H9 (cell line): ENCODE measurements at regions not wholly inside any gene's neighbourhood (a gene's known extent, or its start where the extent isn't known, plus 50 kb on each side); places are given as distances from the start of the nearest gene placed in this dataset.

Experiments used
- DNase-seq: peaks from one replicate; pipeline ENCODE4 v3.0.0-alpha.2; 2017
- H2AFZ ChIP-seq: one replicate; pipeline ENCODE4 v1.6.1; 2013; ENCODE audit warnings: mild to moderate bottlenecking, low read length, control low read depth, moderate library complexity
- H2AK5ac ChIP-seq: 2 replicates; pipeline ENCODE4 v1.6.1; 2013; ENCODE audit warnings: low read length, control low read depth, mixed read lengths; ENCODE audit not compliant: insufficient read length
- H2BK120ac ChIP-seq: one replicate; pipeline ENCODE4 v1.6.1; 2013; ENCODE audit warnings: low read depth, mild to moderate bottlenecking, low read length, control low read depth, inconsistent platforms; ENCODE audit not compliant: poor library complexity, severe bottlenecking
- H2BK12ac ChIP-seq: 2 replicates; pipeline ENCODE4 v1.6.1; 2013; ENCODE audit warnings: low read length, control low read depth, mixed read lengths, low read depth; ENCODE audit not compliant: insufficient read length
- H2BK15ac ChIP-seq: 2 replicates; pipeline ENCODE4 v1.6.1; 2013; ENCODE audit warnings: low read depth, low read length, control low read depth
- H2BK20ac ChIP-seq: one replicate; pipeline ENCODE4 v1.6.1; 2013; ENCODE audit warnings: low read depth, mild to moderate bottlenecking, low read length, control low read depth, inconsistent platforms; ENCODE audit not compliant: poor library complexity, severe bottlenecking
- H2BK5ac ChIP-seq: 2 replicates; pipeline ENCODE4 v1.6.1; 2013; ENCODE audit warnings: low read length, control low read depth, mixed read lengths; ENCODE audit not compliant: insufficient read length
- H3K14ac ChIP-seq: 2 replicates; pipeline ENCODE4 v1.6.1; 2013; ENCODE audit warnings: low read length, control low read depth; ENCODE audit not compliant: insufficient read depth
- H3K18ac ChIP-seq: 2 replicates; pipeline ENCODE4 v1.6.1; 2013; ENCODE audit warnings: low read depth, mild to moderate bottlenecking, mixed read lengths, low read length, control low read depth; ENCODE audit not compliant: insufficient read length
- H3K23ac ChIP-seq: 2 replicates; pipeline ENCODE4 v1.6.1; 2013; ENCODE audit warnings: low read length, control low read depth, mixed read lengths, low read depth; ENCODE audit not compliant: insufficient read length
- H3K23me2 ChIP-seq: 2 replicates; pipeline ENCODE4 v1.6.1; 2013; ENCODE audit warnings: low read depth, mild to moderate bottlenecking, mixed read lengths, low read length, control low read depth; ENCODE audit not compliant: insufficient read length, poor library complexity, severe bottlenecking
- H3K27ac ChIP-seq: 2 replicates; pipeline ENCODE4 v1.5.1; 2013; ENCODE audit warnings: low read length, control low read depth, mixed read lengths, low read depth; ENCODE audit not compliant: insufficient read length
- H3K27me3 ChIP-seq: 2 replicates; pipeline ENCODE4 v1.6.1; 2013; ENCODE audit warnings: low read length, control low read depth, inconsistent platforms; ENCODE audit not compliant: insufficient read depth
- H3K4ac ChIP-seq: 2 replicates; pipeline ENCODE4 v1.6.1; 2013; ENCODE audit warnings: low read depth, mild to moderate bottlenecking, control low read depth, inconsistent platforms, low read length, moderate library complexity
- H3K4me1 ChIP-seq: 2 replicates; pipeline ENCODE4 v1.6.1; 2013; ENCODE audit warnings: low read length, control low read depth, inconsistent platforms; ENCODE audit not compliant: insufficient read depth
- H3K4me2 ChIP-seq: 2 replicates; pipeline ENCODE4 v1.6.1; 2013; ENCODE audit warnings: low read length, control low read depth, mixed read lengths; ENCODE audit not compliant: insufficient read length, insufficient read depth
- H3K56ac ChIP-seq: 2 replicates; pipeline ENCODE4 v1.6.1; 2013; ENCODE audit warnings: low read depth, mild to moderate bottlenecking, mixed read lengths, low read length, control low read depth; ENCODE audit not compliant: insufficient read length
- H3K79me1 ChIP-seq: 2 replicates; pipeline ENCODE4 v1.6.1; 2013; ENCODE audit warnings: low read depth, mild to moderate bottlenecking, moderate library complexity, low read length, control low read depth, inconsistent platforms; ENCODE audit not compliant: insufficient read depth, poor library complexity, severe bottlenecking
- H3K79me2 ChIP-seq: 2 replicates; pipeline ENCODE4 v1.6.1; 2013; ENCODE audit warnings: low read length, control low read depth, inconsistent platforms; ENCODE audit not compliant: insufficient read depth
- H3K9ac ChIP-seq: 2 replicates; pipeline ENCODE4 v1.6.1; 2013; ENCODE audit warnings: low read length, control low read depth, mixed read lengths; ENCODE audit not compliant: insufficient read length; ENCODE audit errors: extremely low read depth
- H3K9me3 ChIP-seq: one replicate; pipeline ENCODE4 v1.6.1; 2013; ENCODE audit warnings: low read depth, low read length, inconsistent platforms; ENCODE audit not compliant: control insufficient read depth
- H3T11ph ChIP-seq: one replicate; pipeline ENCODE4 v1.6.1; 2013; ENCODE audit warnings: mild to moderate bottlenecking, low read length, control low read depth, inconsistent platforms
- H4K20me1 ChIP-seq: one replicate; pipeline ENCODE4 v1.6.1; 2013; ENCODE audit not compliant: control insufficient read depth, insufficient read length, insufficient read depth
- H4K5ac ChIP-seq: 2 replicates; pipeline ENCODE4 v1.6.1; 2013; ENCODE audit warnings: low read depth, mild to moderate bottlenecking, mixed read lengths, low read length, control low read depth; ENCODE audit not compliant: insufficient read length
- H4K8ac ChIP-seq: replicated peaks from 2 replicates; pipeline ENCODE4 v1.6.1; 2013; ENCODE audit warnings: low read length, control low read depth, mixed read lengths, low read depth; ENCODE audit not compliant: insufficient read length
- H4K91ac ChIP-seq: 2 replicates; pipeline ENCODE4 v1.6.1; 2013; ENCODE audit warnings: low read depth, mild to moderate bottlenecking, moderate library complexity, mixed read lengths, low read length, control low read depth; ENCODE audit not compliant: insufficient read length
- H3K27ac Mint-ChIP-seq, 3 experiments: 2 replicates in 2 of 3; 3 replicates in 1 of 3; pipeline ENCODE4 v1.8.0; 2020 to 2021; ENCODE audit warnings: mixed read lengths in 3 of 3, mild to moderate bottlenecking in 1 of 3, moderate library complexity in 1 of 3
- H3K27me3 Mint-ChIP-seq: 2 replicates; pipeline ENCODE4 v1.8.0; 2021; ENCODE audit warnings: low read depth, mild to moderate bottlenecking, moderate library complexity, mixed read lengths
- H3K36me3 Mint-ChIP-seq, 3 experiments: 2 replicates in 2 of 3; 3 replicates in 1 of 3; pipeline ENCODE4 v1.8.0; 2020 to 2021; ENCODE audit warnings: low read depth in 3 of 3, mixed read lengths in 3 of 3; ENCODE audit not compliant: insufficient read depth in 1 of 3
- H3K4me1 Mint-ChIP-seq, 2 experiments: 2 replicates each; pipeline ENCODE4 v1.8.0; 2020; ENCODE audit warnings: mixed read lengths in 2 of 2
- H3K4me3 Mint-ChIP-seq, 2 experiments: 2 replicates in 1 of 2; 3 replicates in 1 of 2; pipeline ENCODE4 v1.8.0; 2020 to 2021; ENCODE audit warnings: mild to moderate bottlenecking in 2 of 2, mixed read lengths in 2 of 2, moderate library complexity in 1 of 2
- H3K9me3 Mint-ChIP-seq, 2 experiments: 2 replicates in 1 of 2; 3 replicates in 1 of 2; pipeline ENCODE4 v1.8.0; 2020; ENCODE audit warnings: mild to moderate bottlenecking in 2 of 2, mixed read lengths in 2 of 2, moderate library complexity in 1 of 2
- TF ChIP-seq, protein P1 (sequence below): fragments of 200-600 bp; sonication (generic); conservative IDR thresholded peaks from 3 replicates; pipeline ENCODE4 v1.8.0; 2021; ENCODE audit warnings: antibody characterized with exemption, mild to moderate bottlenecking

- Histone ChIP-seq H2BK120ac (no peak overlapping the region), H4K5ac (no peak overlapping the region), H3K9me3 (no peaks in the 10 kb centered on the region), H2BK15ac (no peak overlapping the region), H3T11ph (no peak overlapping the region), H3K79me2 (no peaks in the 10 kb centered on the region), H3K14ac (no peak overlapping the region), H3K27ac (no peak overlapping the region), H2AFZ (no peak overlapping the region), H2AK5ac (no peak overlapping the region), H3K4me2 (no peak overlapping the region), H4K8ac (no peak overlapping the region), H3K56ac (no peak overlapping the region), H3K4ac (no peak overlapping the region), H3K79me1 (no peaks in the 10 kb centered on the region), H3K18ac (no peak overlapping the region), H2BK20ac (no peak overlapping the region), H3K23ac (no peak overlapping the region), H3K27me3 (no peaks in the 10 kb centered on the region), H3K9ac (no peak overlapping the region), H4K91ac (no peak overlapping the region), H3K23me2 (no peaks in the 10 kb centered on the region), H3K4me1 (no peaks in the 10 kb centered on the region), H4K20me1 (no peaks in the 10 kb centered on the region), H2BK5ac (no peak overlapping the region), H2BK12ac (no peak overlapping the region)
- no peak overlapping the region for H3K4me3 Mint-ChIP-seq
- H3K27ac Mint-ChIP-seq, result no peak overlapping the region
- no peaks in the 10 kb centered on the region; a peak in 1 of 5 replicates for H3K9me3 Mint-ChIP-seq
- DNase-seq, result no peak
- H3K27me3 Mint-ChIP-seq, result no peaks in the 10 kb centered on the region
- TF ChIP-seq, protein P1, sequence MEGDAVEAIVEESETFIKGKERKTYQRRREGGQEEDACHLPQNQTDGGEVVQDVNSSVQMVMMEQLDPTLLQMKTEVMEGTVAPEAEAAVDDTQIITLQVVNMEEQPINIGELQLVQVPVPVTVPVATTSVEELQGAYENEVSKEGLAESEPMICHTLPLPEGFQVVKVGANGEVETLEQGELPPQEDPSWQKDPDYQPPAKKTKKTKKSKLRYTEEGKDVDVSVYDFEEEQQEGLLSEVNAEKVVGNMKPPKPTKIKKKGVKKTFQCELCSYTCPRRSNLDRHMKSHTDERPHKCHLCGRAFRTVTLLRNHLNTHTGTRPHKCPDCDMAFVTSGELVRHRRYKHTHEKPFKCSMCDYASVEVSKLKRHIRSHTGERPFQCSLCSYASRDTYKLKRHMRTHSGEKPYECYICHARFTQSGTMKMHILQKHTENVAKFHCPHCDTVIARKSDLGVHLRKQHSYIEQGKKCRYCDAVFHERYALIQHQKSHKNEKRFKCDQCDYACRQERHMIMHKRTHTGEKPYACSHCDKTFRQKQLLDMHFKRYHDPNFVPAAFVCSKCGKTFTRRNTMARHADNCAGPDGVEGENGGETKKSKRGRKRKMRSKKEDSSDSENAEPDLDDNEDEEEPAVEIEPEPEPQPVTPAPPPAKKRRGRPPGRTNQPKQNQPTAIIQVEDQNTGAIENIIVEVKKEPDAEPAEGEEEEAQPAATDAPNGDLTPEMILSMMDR, result no peak
- 0 out of 4 replicates have a peak, but pooled peaks cover 0 to 2% of the 10 kb centered on the region in 2 experiments for H3K4me1 Mint-ChIP-seq
- no peaks in the 10 kb centered on the region for H3K36me3 Mint-ChIP-seq
Measured at GRCh38 chr12:75836533-75836932, 195.0 kb downstream of the PHLDA1 start.
